Sigmoid colon (tissue), 6 donors: ENCODE measurements at regions not wholly inside any gene's neighbourhood (a gene's known extent, or its start where the extent isn't known, plus 50 kb on each side); places are given as distances from the start of the nearest gene placed in this dataset.

Source experiments
- DNase-seq: peaks from one replicate; pipeline ENCODE4 v3.0.0-alpha.2; 2019
- H3K27ac ChIP-seq, 4 donors: fragments of 200-600 bp; sonication (generic); one replicate each; pipeline ENCODE4 v1.5.1; 2016 to 2019; ENCODE audit warnings: mild to moderate bottlenecking in 1 of 4
- H3K27me3 ChIP-seq, 3 donors: fragments of 200-600 bp; sonication (generic); one replicate each; pipeline ENCODE4 v1.5.1; 2019; ENCODE audit warnings: mild to moderate bottlenecking in 1 of 3
- H3K36me3 ChIP-seq, 4 donors: fragments of 200-600 bp; sonication (generic); one replicate each; pipeline ENCODE4 v1.5.1; 2016 to 2019
- H3K4me1 ChIP-seq, 4 donors: fragments of 200-600 bp; sonication (generic); one replicate each; pipeline ENCODE4 v1.5.1; 2017 to 2019
- H3K4me3 ChIP-seq, 4 donors: fragments of 200-600 bp; sonication (generic); one replicate each; pipeline ENCODE4 v1.5.1; 2017 to 2019; ENCODE audit warnings: mild to moderate bottlenecking in 2 of 4, moderate library complexity in 1 of 4
- H3K9me3 ChIP-seq, 4 donors: fragments of 200-600 bp in 3 of 4; sonication (generic) in 3 of 4; one replicate each; pipeline versions ENCODE4 v1.5.1 to v1.6.1; 2013 to 2019
- EP300 ChIP-seq, 4 donors: sonication (generic); formaldehyde crosslinking; IDR thresholded peaks; one replicate each; pipeline ENCODE4 v1.6.1; 2017; ENCODE audit warnings: antibody characterized with exemption in 4 of 4
- POLR2A ChIP-seq, 2 donors: fragments of 450-650 bp; IDR thresholded peaks; one replicate each; pipeline ENCODE4 v1.6.1; 2016; ENCODE audit warnings: antibody characterized with exemption in 2 of 2, mild to moderate bottlenecking in 2 of 2, moderate library complexity in 2 of 2
- POLR2AphosphoS5 ChIP-seq, 4 donors: sonication (generic); formaldehyde crosslinking; IDR thresholded peaks; one replicate each; pipeline ENCODE4 v1.6.1; 2017; ENCODE audit warnings: antibody characterized with exemption in 4 of 4
- WGBS, 2 donors: extraction: QIAGEN DNeasy Blood & Tissue Kit; methylation state at CpG; one replicate each; pipeline ENCODE4 v1.1.7; 2013; 5-methylcytosine and 5-hydroxymethylcytosine counted together
- intact Hi-C: fragments of 100-400 bp; cut with DNase I; formaldehyde crosslinking; loops from one replicate; pipeline ENCODE4 v1.15.1; 2023
- TF ChIP-seq, protein P1 (sequence below), 4 experiments: fragments of 450-650 bp in 3 of 4; fragments of 200-600 bp in 1 of 4; IDR thresholded peaks; one replicate each; pipeline ENCODE4 v1.5.1; 2016 to 2019; ENCODE audit warnings: antibody characterized with exemption in 4 of 4, mild to moderate bottlenecking in 3 of 4, moderate library complexity in 2 of 4
- donor health status: healthy with polysubstance abuse.
- donor health status: healthy.

- H3K27me3 ChIP-seq = peaks cover 0 to 29% (median 4%) of the 10 kb centered on the region in 3 donors
- 69 to 78% methylated on average over 5 of the region's 5 CpGs for WGBS, 2 donors
Observed at GRCh38 chr1:29455781-29456180, 219.5 kb downstream of the PTPRU start.

GRCh38 chr1:29454616-29455380, 218.5 kb downstream of the PTPRU start:
- H3K36me3 ChIP-seq = no peaks in the 10 kb centered on the region
- 73 to 78% methylated on average over 13 of the region's 13 CpGs for WGBS, 2 donors
- peaks cover 0 to 25% (median 4%) of the 10 kb centered on the region in 3 donors for H3K27me3 ChIP-seq
- no peak overlapping the region for H3K4me3 ChIP-seq
- DNase-seq = no peak
- no peaks in the 10 kb centered on the region for H3K9me3 ChIP-seq
- no peak for TF ChIP-seq POLR2AphosphoS5 (IDR thresholded peaks at IDR 0.05)
- TF ChIP-seq POLR2A (IDR thresholded peaks at IDR 0.05) = no peak
- TF ChIP-seq EP300 (IDR thresholded peaks at IDR 0.05) = no peak
- TF ChIP-seq, protein P1, sequence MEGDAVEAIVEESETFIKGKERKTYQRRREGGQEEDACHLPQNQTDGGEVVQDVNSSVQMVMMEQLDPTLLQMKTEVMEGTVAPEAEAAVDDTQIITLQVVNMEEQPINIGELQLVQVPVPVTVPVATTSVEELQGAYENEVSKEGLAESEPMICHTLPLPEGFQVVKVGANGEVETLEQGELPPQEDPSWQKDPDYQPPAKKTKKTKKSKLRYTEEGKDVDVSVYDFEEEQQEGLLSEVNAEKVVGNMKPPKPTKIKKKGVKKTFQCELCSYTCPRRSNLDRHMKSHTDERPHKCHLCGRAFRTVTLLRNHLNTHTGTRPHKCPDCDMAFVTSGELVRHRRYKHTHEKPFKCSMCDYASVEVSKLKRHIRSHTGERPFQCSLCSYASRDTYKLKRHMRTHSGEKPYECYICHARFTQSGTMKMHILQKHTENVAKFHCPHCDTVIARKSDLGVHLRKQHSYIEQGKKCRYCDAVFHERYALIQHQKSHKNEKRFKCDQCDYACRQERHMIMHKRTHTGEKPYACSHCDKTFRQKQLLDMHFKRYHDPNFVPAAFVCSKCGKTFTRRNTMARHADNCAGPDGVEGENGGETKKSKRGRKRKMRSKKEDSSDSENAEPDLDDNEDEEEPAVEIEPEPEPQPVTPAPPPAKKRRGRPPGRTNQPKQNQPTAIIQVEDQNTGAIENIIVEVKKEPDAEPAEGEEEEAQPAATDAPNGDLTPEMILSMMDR (IDR thresholded peaks at IDR 0.05) = no peak
- no peaks in the 10 kb centered on the region for H3K4me1 ChIP-seq
- H3K27ac ChIP-seq = no peak overlapping the region
- intact Hi-C loops = no loop called here

More at GRCh38 chr1:29455781-29456180, 219.5 kb downstream of the PTPRU start:
- no peaks in the 10 kb centered on the region for H3K4me1 ChIP-seq
- no peaks in the 10 kb centered on the region for H3K36me3 ChIP-seq
- TF ChIP-seq EP300 (IDR thresholded peaks at IDR 0.05) (no peak), POLR2AphosphoS5 (IDR thresholded peaks at IDR 0.05) (no peak), POLR2A (IDR thresholded peaks at IDR 0.05) (no peak)
- TF ChIP-seq, protein P1 (IDR thresholded peaks at IDR 0.05) = no peak
- no peak overlapping the region for H3K27ac ChIP-seq
- DNase-seq = no peak
- H3K4me3 ChIP-seq = no peak overlapping the region
- intact Hi-C loops = no loop called here
- no peaks in the 10 kb centered on the region for H3K9me3 ChIP-seq

GRCh38 chr1:29453502-29454240, 217.3 kb downstream of the PTPRU start:
- Histone ChIP-seq H3K36me3 (no peaks in the 10 kb centered on the region), H3K9me3 (no peaks in the 10 kb centered on the region), H3K27ac (no peak overlapping the region), H3K4me1 (no peaks in the 10 kb centered on the region), H3K27me3 (peaks cover 0 to 17% (median 2%) of the 10 kb centered on the region in 3 donors), H3K4me3 (no peak overlapping the region)
- 22 to 36% methylated on average over 8 of the region's 8 CpGs for WGBS, 2 donors
- TF ChIP-seq POLR2AphosphoS5 (IDR thresholded peaks at IDR 0.05) (no peak), EP300 (IDR thresholded peaks at IDR 0.05) (no peak), POLR2A (IDR thresholded peaks at IDR 0.05) (no peak)
- TF ChIP-seq, protein P1 (IDR thresholded peaks at IDR 0.05) = no peak
- intact Hi-C loops = no loop called here
- no peak for DNase-seq

GRCh38 chr1:29452463-29453230, 216.3 kb downstream of the PTPRU start:
- intact Hi-C loops = no loop called here
- Histone ChIP-seq H3K36me3 (no peaks in the 10 kb centered on the region), H3K9me3 (no peaks in the 10 kb centered on the region), H3K27me3 (peaks cover 0 to 13% (median 0%) of the 10 kb centered on the region in 3 donors), H3K27ac (no peak overlapping the region), H3K4me1 (no peaks in the 10 kb centered on the region), H3K4me3 (no peak overlapping the region)
- TF ChIP-seq POLR2AphosphoS5 (IDR thresholded peaks at IDR 0.05) (no peak), EP300 (IDR thresholded peaks at IDR 0.05) (no peak), POLR2A (IDR thresholded peaks at IDR 0.05) (no peak)
- TF ChIP-seq, protein P1 (IDR thresholded peaks at IDR 0.05) = no peak
- WGBS, 2 donors = 76 to 81% methylated on average over 10 of the region's 10 CpGs
- DNase-seq = no peak
